A673 (cell line): ENCODE measurements at regions not wholly inside any gene's neighbourhood (a gene's known extent, or its start where the extent isn't known, plus 50 kb on each side); places are given as distances from the start of the nearest gene placed in this dataset.
"Not testable (repeated sequence)": the region's sequence is repeated elsewhere in the genome, so short reads cannot be mapped to it uniquely, and the experiment has no call there.

Experiments used
- BruUV-seq: library from RNA; stranded (reverse); fragments of 400-500 nt; replicated peaks from 2 replicates; lab custom pipeline; 2021; lab: Mats Ljungman, UMichigan
- CTCF ChIA-PET: fragments of 300-600 bp; sonication (Branson Sonifier 250); formaldehyde crosslinking; loops from one replicate; lab custom pipeline; 2022; ENCODE audit warnings: antibody characterized with exemption; lab: Charles Lee
- POLR2A ChIA-PET: fragments of 300-600 bp; sonication (Branson Sonifier 250); formaldehyde crosslinking; loops from one replicate; lab custom pipeline; 2022; ENCODE audit warnings: antibody characterized with exemption; ENCODE audit not compliant: low non-redundant PET; lab: Charles Lee
- DNase-seq: peaks from one replicate; pipeline ENCODE4 v3.0.0-alpha.2; 2015; ENCODE audit warnings: low spot score
- H3K27ac ChIP-seq: fragments of 200-600 bp; sonication (generic); 2 replicates; pipeline ENCODE4 v1.5.1; 2016; ENCODE audit warnings: mixed run types, low read depth, mild to moderate bottlenecking, mixed read lengths, antibody characterized with exemption, low read length; ENCODE audit not compliant: poor library complexity, severe bottlenecking
- H3K27me3 ChIP-seq: fragments of 200-600 bp; sonication (generic); replicated peaks from 2 replicates; pipeline ENCODE4 v1.6.1; 2017; ENCODE audit warnings: mixed run types, low read depth, mild to moderate bottlenecking, mixed read lengths, antibody characterized with exemption, low read length; ENCODE audit not compliant: insufficient read depth, poor library complexity
- H3K36me3 ChIP-seq: fragments of 200-600 bp; sonication (generic); 2 replicates; pipeline ENCODE4 v1.6.1; 2016; ENCODE audit warnings: mixed run types, mild to moderate bottlenecking, mixed read lengths, antibody characterized with exemption, low read length; ENCODE audit not compliant: insufficient read depth, poor library complexity, severe bottlenecking
- H3K4me1 ChIP-seq: fragments of 200-600 bp; sonication (generic); 2 replicates; pipeline ENCODE4 v1.6.1; 2017; ENCODE audit warnings: mixed run types, mild to moderate bottlenecking, mixed read lengths, antibody characterized with exemption, low read length; ENCODE audit not compliant: insufficient read depth, poor library complexity, severe bottlenecking
- H3K4me3 ChIP-seq: fragments of 200-600 bp; sonication (generic); 2 replicates; pipeline ENCODE4 v1.5.1; 2016; ENCODE audit warnings: low read depth, mixed run types, mild to moderate bottlenecking, mixed read lengths, low read length; ENCODE audit not compliant: poor library complexity, severe bottlenecking
- H3K9me3 ChIP-seq: fragments of 200-600 bp; sonication (generic); 2 replicates; pipeline ENCODE4 v1.6.1; 2016; ENCODE audit warnings: mixed run types, low read depth, mild to moderate bottlenecking, mixed read lengths, antibody characterized with exemption, low read length; ENCODE audit not compliant: poor library complexity, severe bottlenecking
- EZH2 ChIP-seq: fragments of 200-600 bp; sonication (generic); IDR thresholded peaks from 2 replicates; pipeline ENCODE4 v1.6.1; 2017; ENCODE audit warnings: borderline replicate concordance, low read depth, mild to moderate bottlenecking, mixed read lengths, antibody characterized with exemption, low read length; ENCODE audit not compliant: poor library complexity, severe bottlenecking
- intact Hi-C: fragments of 100-400 bp; cut with micrococcal nuclease; formaldehyde crosslinking; loops from one replicate; pipeline ENCODE4 v1.10.0; 2022; ENCODE audit not compliant: unreplicated experiment
- TF ChIP-seq, protein P1 (sequence below): fragments of 300-800, 200-600 bp; sonication (generic); conservative IDR thresholded peaks from 2 replicates; pipeline ENCODE4 v1.5.1; 2017; ENCODE audit warnings: low read depth, mild to moderate bottlenecking, antibody characterized with exemption, low read length, moderate library complexity, mixed read lengths

DNA sequence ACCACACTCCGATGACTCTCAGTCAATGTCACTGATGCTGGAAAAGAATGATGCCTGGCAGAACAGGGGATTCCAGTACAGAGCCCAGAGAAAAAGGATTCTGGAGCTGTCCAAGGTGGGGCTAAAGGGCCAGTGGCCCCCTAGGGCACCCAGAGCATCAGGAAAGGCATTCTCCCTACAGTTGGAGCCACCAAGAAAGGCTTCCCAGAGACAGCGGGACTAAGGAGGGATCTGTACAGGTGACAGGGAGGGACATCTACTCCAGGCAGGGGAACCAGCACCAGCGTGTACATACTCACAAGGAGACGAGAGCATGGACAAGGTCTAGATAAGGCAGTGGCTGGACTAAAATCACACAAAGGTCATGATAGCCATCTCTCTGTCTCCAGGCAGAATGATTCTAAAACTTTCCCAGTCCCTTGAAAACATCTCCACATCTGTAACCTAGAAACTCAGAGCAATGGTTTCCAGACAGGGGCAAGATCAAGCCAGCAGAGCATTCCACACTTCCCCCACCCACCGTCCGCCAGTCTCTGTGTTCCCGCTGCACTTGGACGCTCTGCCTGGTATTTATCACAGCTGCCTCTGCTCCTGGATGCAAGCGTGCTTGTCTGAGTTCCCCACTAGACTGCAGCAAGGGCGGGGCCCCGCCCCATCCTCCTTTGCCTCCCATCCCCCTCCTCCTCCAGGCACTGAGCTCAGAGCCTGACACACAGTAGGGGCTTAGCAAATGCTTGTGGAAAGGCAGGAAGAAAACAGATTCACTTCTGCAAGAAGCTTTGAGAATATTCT lies 111.6 kb upstream of the ZC3H12A start:
- H3K27me3 ChIP-seq: peaks cover 54% of the 10 kb centered on the region
- intact Hi-C loops: no loop called here
- no peak overlapping the region for H3K27ac ChIP-seq
- H3K4me1 ChIP-seq: no peaks in the 10 kb centered on the region
- H3K36me3 ChIP-seq: no peaks in the 10 kb centered on the region
- H3K9me3 ChIP-seq: no peaks in the 10 kb centered on the region
- BruUV-seq: no TSS peak
- no peak for DNase-seq
- POLR2A ChIA-PET: no interaction called here
- TF ChIP-seq, protein P1, sequence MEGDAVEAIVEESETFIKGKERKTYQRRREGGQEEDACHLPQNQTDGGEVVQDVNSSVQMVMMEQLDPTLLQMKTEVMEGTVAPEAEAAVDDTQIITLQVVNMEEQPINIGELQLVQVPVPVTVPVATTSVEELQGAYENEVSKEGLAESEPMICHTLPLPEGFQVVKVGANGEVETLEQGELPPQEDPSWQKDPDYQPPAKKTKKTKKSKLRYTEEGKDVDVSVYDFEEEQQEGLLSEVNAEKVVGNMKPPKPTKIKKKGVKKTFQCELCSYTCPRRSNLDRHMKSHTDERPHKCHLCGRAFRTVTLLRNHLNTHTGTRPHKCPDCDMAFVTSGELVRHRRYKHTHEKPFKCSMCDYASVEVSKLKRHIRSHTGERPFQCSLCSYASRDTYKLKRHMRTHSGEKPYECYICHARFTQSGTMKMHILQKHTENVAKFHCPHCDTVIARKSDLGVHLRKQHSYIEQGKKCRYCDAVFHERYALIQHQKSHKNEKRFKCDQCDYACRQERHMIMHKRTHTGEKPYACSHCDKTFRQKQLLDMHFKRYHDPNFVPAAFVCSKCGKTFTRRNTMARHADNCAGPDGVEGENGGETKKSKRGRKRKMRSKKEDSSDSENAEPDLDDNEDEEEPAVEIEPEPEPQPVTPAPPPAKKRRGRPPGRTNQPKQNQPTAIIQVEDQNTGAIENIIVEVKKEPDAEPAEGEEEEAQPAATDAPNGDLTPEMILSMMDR: no peak
- peak; percentile 35 for TF ChIP-seq EZH2
- CTCF ChIA-PET: no interaction called here
- H3K4me3 ChIP-seq: no peak overlapping the region

DNA sequence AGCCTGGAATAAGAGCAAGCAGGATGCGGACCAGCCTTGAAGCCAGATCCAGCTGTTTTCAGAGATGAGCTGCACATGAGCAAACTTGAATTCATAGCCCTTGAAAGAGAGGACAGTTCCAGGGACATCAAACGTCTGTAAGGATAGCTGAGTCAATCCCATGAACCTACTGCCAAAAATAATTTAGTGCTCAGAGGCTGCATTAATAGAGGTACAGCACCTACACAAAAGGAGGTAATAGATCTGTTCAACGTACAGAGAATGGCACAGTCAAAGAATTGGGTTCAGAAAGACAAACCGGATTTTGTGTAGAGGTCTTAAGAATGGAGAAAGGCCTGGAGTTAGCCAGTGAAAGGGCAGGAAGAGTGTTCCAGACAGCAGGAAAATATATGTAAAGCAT lies 110.8 kb upstream of the ZC3H12A start:
- TF ChIP-seq EZH2: no peak
- TF ChIP-seq, protein P1: no peak
- H3K27ac ChIP-seq: no peak overlapping the region
- no peak overlapping the region for H3K4me3 ChIP-seq
- peaks cover 51% of the 10 kb centered on the region for H3K27me3 ChIP-seq
- intact Hi-C loops: no loop called here
- DNase-seq: no peak
- POLR2A ChIA-PET: no interaction called here
- BruUV-seq: no TSS peak
- H3K36me3 ChIP-seq: no peaks in the 10 kb centered on the region
- H3K4me1 ChIP-seq: no peaks in the 10 kb centered on the region
- CTCF ChIA-PET: no interaction called here
- H3K9me3 ChIP-seq: no peaks in the 10 kb centered on the region

DNA sequence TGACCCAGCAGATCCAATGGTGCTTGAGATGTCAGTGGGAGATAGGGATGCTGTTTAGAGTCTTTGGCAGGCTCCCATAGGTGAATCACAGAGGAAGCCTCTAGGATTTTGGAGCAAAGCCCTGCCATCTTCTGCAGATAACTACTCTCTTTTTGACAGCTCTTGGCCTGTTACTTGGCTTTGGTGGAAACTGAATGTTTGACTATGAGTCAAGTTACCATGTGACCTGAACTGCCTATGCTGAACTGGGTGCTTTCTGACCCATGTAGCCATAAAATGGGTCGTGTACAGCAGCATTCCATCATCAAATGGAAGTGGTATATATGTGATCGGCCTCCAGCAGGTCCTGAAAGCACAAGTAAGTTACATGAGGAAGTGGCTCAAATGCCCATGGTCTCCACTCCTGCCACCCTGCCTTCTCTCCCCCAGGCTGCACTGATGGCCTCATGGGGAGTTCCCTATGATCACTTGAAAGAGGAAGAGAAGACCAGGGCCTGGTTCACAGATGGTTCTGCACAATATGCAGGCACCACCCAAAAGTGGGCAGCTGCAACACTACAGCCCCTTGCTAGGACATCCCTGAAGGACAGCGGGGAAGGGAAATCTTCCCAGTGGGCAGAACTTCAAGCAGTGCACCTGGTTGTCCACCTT lies 105.6 kb upstream of the ZC3H12A start:
- DNase-seq, POLR2A ChIA-PET, BruUV-seq, H3K9me3 ChIP-seq, CTCF ChIA-PET, H3K27ac ChIP-seq, H3K4me3 ChIP-seq, H3K4me1 ChIP-seq, intact Hi-C loops, H3K36me3 ChIP-seq: not testable (repeated sequence)
- H3K27me3 ChIP-seq: peaks cover 44% of the 10 kb centered on the region

DNA sequence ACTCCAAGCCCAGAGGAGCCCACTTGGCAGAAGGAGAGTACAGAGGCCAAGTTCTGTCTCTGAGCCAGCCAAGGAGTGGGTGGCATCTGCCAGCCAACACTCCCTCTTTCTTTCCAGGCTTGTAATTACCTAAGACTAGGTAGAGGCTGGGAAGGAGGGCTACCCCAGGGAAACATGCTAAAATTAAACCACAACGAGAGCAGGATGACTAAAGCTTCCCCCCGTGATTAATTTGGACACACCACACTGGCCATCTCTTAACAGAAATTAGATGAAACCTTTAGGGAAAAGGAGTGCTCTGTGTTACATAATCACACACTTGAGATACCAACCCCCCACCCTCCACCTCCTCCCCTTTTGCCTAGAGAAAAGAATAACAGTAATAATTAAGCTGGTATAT lies 102.1 kb upstream of the ZC3H12A start:
- Histone ChIP-seq H3K4me3 (no peak overlapping the region), H3K4me1 (no peaks in the 10 kb centered on the region), H3K36me3 (no peaks in the 10 kb centered on the region), H3K9me3 (no peaks in the 10 kb centered on the region), H3K27ac (no peak overlapping the region), H3K27me3 (peaks cover 42% of the 10 kb centered on the region)
- no peak for DNase-seq
- ChIA-PET POLR2A (no interaction called here), CTCF (no interaction called here)
- intact Hi-C loops: no loop called here
- no peak for TF ChIP-seq EZH2
- TF ChIP-seq, protein P1: no peak
- no TSS peak for BruUV-seq
